Adrenal gland (tissue), 5 donors: ENCODE measurements at regions not wholly inside any gene's neighbourhood (a gene's known extent, or its start where the extent isn't known, plus 50 kb on each side); places are given as distances from the start of the nearest gene placed in this dataset.

ENCODE experiments used
- CTCF ChIP-seq, 6 experiments: fragments of 450-650 bp in 4 of 6; fragments of 200-600 bp in 2 of 6; sonication (generic) in 1 of 6; IDR thresholded peaks; 1 replicate in 5 of 6; 2 replicates in 1 of 6; pipeline versions ENCODE4 v1.5.1 to v1.8.0; 2016 to 2021; ENCODE audit warnings: antibody characterized with exemption in 6 of 6, mild to moderate bottlenecking in 2 of 6, moderate library complexity in 1 of 6
- POLR2A ChIP-seq, 2 donors: fragments of 450-650 bp; IDR thresholded peaks; one replicate each; pipeline ENCODE4 v1.6.1; 2017; ENCODE audit warnings: antibody characterized with exemption in 2 of 2, mild to moderate bottlenecking in 2 of 2, moderate library complexity in 1 of 2
- donor health status: DM: no; HTN: no; CAD: no.

- TF ChIP-seq CTCF (IDR thresholded peaks at IDR 0.05) (no peak), POLR2A (IDR thresholded peaks at IDR 0.05) (no peak)
Observed at GRCh38 chrX:45517090-45517973, 316.7 kb upstream of the DIPK2B start.
